A204.1 (cell line): ENCODE measurements at regions not wholly inside any gene's neighbourhood (a gene's known extent, or its start where the extent isn't known, plus 50 kb on each side); places are given as distances from the start of the nearest gene placed in this dataset.

ENCODE experiments used
- FAIRE-seq: peaks from 2 replicates; lab custom pipeline; 2012; peaks lifted over from hg19 to GRCh38; lab: Jason Lieb, UNC

DNA sequence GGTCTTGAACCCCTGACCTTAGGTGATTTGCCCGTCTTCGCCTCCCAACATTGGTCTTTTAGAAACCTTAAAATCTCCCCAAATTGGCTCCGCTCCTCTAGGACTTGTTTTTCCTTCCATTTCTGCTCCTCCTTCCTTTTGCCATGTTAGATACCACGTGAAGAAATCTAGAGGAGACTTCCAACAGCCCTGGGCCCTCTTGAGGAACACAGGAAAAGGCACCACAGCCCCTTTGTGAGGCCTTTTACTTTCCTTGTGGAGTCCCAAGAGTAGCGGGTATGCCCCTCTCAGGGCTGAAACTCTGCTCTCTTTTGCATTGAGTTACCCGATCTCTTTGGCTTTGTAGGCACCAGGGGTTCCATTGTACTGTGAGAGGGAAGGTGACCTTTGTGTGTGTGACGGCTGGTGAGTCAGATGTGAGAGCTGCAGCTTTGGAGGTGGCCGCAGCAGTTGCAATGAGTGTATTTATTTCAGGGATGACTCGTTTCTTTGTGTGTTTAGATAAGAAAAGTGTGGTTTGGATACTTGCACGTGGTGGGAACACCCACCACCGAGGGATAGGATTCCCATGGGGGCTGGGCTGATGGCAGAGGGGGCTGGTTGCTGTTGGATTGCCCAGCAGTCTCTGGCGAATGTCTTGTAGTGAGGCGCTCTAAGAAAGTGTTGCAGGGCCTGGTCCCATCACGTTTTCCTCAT lies 218.4 kb upstream of the HS6ST1 start:
- FAIRE-seq: no peak

DNA sequence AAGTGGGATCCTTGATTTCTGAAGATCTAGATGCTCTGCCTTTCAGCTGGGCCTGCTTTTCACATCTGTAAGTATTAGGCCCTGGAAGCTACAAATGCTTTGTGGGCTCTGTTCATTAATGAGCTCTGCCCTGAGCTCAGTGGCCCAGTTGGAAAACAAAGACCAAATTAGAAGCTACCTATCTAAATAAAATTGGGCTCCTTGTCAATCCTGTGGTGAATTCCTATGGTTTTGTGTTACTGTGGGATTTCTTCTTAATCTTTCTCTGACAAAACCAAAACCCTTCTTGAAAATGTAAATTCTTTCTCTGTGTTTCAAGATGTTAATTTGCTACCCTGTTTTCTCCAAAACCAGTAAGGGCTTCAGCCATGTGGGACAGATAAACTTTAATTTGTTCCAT lies 219.0 kb upstream of the HS6ST1 start:
- FAIRE-seq: no peak

DNA sequence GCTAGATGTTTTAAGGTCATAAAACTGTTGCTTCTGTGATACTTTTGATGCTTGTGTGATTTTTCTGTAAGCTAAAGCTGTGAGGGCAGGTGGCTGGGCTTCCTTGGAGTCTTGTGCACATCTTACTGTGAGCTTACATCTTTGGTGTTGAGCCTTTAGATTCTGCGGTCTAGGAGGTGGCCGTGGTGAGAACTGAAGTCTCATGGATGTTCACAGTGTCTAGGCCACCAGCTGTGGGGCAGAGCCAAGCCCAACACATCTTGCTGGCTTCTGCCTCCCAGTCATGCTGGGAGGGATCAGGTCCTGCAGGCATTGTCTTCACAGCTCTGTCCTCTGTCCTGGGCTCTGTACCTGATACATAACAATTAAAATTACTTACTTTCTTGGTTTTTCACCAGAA lies 219.7 kb upstream of the HS6ST1 start:
- FAIRE-seq: no peak

DNA sequence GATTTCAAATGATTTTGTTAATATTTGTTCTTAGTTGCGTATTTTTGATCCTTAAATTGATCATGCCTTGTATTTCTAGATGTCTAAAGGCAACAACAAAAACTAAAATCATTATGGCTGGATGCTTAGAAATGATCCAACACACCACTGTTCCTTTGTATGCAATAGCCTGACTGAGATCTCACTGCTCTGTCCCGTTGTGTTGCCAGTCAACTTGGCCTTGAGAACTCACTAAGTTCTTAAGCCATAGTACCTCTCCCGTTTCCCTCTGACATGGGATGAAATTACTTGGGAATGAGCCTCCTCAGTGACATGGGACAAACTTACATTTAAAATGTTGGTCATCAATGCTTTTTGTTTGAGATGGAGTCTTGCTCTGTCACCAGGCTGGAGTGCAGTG lies 222.0 kb upstream of the HS6ST1 start:
- FAIRE-seq: no peak

DNA sequence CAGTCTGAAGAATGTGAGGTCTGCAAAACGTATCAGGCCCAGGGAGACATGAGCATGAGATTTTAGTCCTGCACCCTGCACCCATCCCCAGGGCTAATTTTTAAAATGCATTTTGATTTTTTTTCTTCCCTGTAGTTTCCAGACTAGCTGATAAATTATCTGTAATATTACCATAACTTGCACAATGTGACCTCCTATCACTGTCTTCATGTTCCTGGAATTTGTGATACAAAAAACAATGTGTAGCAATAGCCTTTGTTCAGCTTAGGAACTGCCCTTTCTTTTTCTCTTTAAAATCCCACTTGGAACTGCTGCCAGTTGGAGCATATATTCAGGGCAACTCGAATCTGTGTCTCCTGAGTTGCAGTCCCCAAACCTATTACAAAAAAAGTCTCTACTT lies 222.8 kb upstream of the HS6ST1 start:
- FAIRE-seq: no peak

DNA sequence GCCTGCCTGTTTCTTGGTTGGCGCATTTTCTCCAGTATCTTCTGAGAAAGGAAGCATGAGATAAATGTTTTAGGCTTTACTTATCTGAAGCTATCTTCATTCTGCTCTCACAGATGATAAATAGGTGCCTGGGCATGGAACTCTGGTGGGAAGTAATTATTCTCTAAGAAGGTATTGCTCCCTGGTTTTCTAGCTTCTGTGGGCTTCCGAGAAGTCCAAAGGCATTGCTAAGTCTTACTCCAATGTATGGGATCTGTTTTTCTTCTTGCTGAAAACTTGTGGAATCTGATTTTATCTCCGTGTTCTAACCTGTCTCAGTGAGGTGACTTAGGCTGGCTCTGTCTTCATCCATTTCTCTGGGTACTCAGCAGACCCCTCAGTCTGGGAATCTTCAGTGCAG lies 224.4 kb upstream of the HS6ST1 start:
- no peak for FAIRE-seq

DNA sequence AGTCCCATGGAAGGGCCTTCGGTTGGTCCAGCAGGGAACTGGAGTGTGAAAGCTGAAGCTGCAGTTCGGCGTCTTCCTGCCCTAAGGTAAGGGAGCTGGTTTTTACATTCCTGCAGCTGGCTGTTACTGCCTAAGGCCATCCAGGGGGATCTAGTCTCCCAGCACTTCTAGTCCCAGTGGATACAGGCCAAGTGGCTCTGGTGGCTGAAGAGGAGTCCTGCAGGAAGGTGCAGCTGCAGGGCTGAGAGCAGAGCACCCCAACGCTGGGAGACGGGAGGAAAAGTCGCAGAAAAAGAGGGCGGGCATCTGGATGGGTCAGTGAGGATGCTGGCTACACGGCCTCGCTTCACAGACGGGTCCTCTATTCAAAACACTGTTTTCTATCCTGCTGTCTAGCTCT lies 225.0 kb upstream of the HS6ST1 start:
- no peak for FAIRE-seq

DNA sequence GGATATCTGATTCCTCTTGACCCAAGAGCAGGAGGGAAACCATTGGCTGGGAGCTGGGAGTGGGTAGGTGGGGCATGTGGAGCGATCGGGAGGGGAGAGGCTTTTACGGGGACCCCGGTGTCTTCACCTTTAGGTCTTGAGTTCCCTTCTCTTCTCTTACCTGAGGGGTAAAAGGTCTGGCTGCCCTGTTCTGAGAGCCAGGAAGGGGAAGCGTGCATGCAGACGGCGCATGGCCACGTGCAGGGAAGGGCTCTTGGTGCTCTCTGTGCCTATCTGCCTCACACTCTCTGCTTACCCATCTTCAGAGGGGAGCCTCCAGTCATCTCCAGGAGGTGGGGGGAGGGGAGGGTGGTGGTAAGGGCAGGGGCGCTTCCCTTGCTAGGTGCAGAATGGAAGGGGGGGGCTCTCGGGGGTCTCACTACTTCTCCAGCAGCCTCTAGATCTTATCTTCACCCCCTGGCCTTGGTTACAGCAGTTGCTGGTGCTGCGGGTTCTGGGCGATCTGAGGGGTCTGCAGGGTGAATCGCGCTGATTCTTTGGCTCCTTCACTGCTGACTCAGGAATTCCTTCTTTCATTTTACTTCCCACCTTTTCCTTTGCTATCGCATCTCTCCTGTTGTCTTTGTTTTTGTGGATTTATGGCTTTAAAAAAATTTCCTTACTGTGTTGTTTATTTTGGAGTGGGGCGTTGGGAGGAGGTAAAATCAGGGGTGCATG lies 225.8 kb upstream of the HS6ST1 start:
- FAIRE-seq: no peak

DNA sequence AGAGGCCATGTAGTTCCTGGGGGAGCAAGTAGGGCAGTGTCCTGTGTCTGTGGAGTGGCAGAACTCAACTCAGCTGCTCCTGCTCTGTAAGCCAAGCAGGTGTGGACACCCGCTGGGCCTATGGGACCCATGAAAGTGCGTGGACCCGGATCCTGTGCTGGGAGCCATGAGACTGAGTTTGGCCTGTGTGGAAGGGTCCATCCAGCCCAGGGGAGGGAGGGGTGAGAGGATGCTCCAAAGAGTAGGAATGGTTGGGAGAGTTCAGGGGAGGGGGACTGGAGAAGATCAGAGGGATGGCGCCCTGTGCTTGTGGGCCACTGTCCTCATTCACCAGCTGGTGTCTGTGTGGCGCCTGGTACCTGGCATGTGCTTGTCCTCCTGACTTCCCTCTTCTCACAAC lies 226.4 kb upstream of the HS6ST1 start:
- FAIRE-seq: no peak

DNA sequence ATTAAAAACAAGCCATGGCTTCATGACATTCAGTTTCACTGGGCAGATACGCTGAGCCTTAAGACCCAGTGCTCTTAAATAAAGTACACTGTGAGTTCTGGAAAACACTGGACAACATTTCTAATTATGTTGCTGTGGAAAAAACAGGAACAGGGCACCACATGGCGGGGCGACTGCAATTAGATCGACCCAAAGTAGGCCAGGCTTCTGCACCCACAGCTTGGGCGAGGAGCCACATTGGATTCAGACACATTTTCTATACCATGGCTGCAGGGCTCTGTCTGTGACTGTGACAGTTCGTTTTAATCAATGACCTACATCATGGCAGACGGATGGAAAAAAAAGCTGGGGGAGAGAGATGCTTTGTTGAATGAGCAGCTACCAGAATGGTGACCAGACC lies 227.2 kb upstream of the HS6ST1 start:
- FAIRE-seq: no peak

DNA sequence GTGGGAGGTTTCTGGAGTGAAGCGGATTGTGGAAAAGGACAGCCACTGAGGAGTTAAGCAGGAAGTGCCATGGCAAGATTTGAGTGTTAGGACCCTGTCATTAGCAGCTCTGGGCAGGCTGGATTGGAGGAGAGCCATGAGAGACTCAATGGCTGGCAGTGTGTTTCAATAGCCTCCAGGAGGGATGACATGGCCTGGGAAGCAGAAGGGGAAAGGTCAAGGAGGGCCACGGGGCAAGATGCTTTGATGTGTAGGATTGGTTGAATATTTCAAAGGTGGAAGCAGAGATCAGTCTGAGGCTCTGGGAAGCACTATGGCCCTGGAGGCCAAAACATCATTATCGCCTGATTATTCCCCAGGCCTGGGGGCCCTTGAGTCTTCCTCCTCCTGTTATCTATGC lies 229.0 kb upstream of the HS6ST1 start:
- FAIRE-seq: no peak

DNA sequence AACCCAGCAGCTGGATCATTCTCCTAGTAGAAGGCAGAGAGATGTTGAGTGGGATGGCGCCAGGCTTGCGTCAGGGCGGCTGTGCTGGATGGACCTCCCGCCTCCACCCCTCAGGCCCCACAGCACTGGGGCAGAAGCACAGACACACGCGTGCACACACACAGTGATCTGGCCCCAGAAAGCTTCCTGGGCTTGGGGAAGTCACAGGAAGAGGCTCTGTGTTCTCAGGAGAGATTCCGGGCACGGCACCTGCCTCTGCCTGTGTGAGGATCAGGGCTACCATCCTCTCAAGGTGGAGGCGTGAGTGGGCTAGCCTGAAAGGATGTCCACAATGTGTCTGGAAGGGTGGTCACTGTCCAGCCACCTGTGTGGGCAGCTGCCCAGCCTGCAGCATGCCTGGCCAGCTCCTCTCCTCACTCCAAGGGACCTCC lies 229.8 kb upstream of the HS6ST1 start:
- FAIRE-seq: no peak

DNA sequence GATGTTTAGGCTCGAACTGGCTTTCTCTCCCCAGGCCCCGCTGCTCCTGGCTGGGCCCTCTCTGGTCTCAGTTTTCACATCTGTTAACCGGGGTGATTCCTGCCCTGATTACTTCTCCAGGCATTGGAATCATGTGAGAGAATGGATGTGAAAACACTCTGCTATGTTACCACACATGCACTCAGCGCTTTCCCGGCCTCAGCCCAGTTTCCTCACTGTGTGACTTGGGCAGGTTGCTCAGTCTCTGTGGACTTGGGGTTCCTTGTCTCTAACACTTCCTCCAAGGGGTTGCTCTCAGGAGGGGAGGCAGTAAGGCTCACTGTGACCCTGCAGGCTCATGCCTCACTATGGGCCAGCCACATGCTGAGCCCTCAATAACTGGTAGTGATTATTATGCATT lies 230.4 kb upstream of the HS6ST1 start:
- no peak for FAIRE-seq

DNA sequence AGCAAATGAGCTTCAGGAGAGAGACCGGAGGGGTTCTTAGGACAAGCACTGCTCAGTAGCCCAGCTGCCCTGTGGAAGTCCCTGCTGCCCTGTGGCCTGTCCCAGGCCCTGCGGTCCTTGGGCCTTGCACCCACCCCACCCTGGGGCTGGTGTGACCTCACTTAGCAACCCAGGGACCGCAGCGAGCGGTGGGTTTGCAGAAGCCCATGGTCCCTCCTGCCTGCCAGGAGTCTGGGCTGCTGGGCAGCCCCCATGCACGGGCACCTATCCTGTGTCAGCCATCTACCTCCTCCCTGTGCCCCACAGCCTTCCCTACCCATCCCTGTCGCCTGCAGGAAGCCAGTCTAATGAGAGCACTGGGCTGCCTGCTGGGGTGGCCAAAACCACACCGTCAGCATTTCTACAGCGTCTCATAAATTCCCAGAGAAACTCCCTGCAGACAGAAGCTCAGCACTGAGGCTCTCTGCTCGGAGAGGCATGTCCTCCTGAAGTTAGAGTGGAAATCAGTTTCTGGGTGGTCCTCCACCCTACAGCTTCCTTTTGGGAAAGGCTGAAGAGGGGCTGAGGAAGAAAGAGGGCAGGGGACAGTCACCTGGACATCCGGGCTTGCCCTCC lies 231.1 kb upstream of the HS6ST1 start:
- no peak for FAIRE-seq

DNA sequence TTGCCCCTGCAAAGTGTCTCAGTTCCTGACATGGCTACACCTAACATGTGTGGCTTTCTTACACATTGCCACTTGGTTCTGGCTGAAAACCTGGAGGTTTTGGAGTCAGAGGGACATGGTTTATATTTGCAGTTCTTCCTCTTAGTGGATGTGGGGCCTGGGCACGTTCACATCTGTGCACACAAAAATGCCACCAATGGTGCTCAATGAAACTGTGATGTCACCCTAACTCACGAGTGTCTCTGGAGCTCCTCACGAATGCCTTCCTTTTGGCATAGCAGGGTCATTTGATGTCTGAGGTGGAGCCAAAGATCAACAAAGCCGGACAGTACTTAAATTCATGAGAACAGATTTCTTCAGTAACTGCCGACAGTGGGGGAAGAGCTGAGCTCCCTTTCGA lies 231.7 kb upstream of the HS6ST1 start:
- FAIRE-seq: no peak

DNA sequence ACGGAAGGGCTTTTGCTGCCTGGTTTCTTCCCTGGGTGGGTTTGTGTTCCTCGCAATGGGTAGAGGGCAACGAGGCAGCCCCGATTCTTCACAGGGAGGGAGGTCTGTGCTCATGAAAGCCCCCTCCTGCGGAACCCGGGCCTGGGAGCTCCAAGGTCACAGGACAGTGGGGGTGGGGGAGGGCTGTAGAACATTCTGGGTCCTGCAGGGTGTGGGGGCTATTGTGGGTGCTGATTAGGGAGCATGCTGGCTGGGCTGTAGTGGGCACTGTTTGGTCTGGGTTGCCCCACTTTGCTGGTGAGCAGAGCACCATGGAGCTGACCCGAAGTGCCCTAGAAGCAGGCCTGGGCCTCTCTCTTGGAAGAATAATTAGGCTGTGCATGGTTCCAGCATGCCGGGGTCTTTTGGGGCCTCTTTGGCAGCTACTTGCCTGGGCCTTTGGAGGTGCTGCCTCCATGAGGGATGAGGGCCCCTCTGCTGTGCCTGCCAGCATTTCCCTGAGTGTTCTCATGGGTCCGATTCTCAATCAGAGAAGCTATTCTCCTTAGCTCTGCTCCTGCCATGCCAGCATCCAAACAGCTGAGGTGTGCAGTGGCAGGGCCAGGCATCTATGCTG lies 232.2 kb upstream of the HS6ST1 start:
- FAIRE-seq: no peak

DNA sequence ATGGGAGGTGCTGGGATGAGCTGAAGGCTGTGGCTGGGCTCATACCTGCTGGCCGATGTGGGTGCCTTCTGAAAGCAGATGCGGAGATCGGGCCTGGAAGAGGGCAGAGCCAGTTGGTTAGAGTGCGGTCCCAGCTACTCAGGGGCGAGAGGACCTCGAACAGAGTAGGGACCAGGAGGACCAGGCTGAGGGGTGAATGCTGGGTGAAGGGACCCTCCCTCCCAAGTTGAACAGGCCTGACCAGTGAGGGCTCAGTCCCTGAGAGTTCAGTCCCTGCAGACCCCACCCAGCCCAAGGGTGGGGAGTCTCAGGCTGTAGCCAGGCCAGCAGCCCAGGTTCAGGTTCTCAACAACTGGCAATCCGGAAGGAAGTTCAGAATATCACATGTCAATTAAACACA lies 232.8 kb upstream of the HS6ST1 start:
- FAIRE-seq: no peak

DNA sequence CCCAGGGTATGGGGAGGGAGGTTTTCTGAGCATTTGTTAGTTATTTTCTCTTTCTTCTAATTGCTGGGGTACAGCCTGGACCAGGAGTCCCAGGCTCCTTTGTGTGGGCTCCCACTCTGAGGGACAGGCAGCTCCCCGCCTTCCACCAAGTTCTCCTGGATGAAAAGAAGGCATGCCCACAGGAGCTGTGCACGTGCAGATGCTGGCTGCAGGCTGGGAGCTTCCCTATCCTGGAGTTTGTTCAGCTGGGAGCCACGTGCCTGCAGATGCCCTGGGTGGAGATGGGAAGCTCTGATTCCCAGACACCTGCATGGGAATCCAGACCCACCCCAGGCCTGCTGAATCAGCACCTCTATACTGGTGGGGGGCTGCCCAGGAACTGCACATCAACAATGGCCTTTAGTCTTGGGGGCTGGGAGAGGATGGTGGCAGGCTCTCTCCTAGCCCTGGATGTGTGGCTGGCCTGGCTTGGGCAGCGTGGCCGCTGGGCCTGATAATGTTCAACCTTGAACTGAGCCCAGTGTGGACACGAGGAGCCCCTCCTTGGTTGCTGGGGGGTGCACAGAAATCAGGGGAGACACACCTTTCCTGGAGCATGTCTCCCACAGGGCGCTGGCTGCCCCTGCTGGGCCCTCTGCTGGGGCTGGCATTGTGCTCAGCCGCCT lies 233.6 kb upstream of the HS6ST1 start:
- no peak for FAIRE-seq

DNA sequence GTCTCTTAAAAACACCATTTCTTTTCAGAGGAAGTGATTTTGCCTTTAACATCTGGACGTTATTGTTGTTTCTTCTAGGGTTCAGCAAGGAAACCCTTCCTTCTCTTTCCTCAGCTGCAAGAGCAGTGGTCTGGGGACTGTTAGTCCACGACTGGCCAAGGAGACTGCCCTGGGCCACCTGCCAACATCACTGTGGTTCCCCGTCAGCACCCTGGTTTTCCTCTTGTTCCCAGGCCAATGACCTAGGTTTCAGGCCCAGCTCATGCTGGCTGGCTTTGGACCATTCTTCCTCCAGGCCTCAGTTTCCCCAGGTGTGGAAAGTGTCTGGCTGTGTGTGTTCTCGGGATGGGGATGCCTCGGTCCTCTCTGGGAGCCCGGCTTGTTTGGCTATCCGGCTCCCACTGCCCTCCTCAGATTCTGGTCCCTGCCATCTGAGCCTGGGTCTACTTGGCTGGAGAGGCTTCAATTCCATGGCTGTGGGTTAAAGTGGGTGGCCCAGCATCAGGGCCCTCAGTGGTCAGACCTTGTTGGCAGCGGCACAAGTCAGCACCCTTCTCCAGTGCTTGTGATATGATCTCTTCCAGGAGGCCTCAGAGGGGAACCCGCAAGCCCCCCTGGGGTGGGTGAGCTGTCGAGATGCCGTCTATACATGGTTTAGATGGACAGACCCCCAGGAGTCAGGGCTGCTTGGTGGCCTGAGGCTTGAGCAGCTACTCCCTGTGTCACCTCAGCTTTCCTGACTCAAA lies 234.3 kb upstream of the HS6ST1 start:
- FAIRE-seq: no peak

DNA sequence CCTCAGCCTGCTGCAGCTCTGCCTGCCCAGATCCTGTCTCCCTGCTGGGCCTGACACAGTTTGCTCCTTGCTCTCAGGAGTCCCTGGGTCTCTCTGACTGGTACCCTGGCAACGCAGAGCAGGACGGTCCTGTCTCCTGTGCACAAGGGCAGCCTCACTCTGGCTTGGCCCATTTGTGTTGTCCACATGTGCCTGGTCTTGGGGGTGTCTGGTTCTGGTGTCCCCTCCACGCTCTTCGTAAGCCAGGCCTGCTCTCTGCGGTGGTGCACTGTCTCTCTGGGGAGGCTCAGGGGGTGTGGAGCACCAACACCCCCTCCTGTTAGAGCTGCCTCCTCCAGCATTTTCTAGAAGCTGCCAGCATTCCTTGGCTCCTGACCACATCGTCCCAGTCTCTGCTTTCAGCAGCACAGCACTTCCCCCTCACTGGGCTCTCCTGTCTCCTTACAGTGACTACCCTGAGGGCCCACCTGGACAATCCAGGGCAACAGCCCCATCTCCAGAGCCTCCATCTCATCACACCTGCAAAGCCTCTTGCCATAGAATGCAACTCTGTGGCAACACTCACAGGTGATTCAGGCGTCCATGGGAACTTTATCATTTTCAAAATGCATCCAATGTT lies 235.6 kb upstream of the HS6ST1 start:
- FAIRE-seq: no peak

DNA sequence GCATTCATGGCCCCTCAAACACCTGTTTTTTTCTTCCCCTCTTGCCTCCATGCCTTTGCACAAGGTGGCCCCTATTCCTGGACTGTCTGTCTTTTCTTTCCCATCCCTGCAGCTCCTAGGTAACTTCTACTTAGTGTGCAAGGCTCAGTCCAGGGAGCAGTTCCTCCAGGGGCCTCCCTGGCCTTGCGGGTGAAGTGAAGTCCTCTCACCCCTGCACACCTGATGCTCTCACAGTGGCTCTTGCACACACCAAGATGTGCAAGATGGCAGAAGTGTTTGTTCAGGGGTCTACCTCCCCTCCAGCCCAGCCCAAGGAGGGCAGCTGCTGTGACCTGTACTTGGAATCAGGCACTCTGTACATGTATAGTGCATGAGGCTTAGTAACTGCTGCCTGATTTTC lies 236.8 kb upstream of the HS6ST1 start:
- FAIRE-seq: no peak

DNA sequence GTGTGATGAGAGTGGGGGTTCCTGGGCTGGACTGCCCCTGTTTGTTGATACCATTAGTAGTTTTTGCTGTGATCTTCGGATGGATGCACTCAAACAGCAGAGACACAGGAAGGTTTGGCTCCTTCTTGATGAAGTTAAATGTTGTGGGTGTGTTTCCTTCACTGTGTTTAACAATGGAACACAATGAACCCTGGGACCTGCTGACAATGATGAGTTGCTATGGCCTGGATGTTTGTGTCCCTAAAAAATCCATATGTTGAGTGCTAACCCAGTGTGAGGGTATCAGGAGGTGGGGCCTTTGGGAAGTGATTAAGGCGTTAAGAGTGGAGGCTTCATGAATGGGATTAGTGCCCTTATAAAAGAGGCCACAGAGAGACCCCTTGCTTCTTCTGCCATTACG lies 237.4 kb upstream of the HS6ST1 start:
- FAIRE-seq: no peak
